Right lung (tissue), 2 donors: ENCODE measurements at regions not wholly inside any gene's neighbourhood (a gene's known extent, or its start where the extent isn't known, plus 50 kb on each side); places are given as distances from the start of the nearest gene placed in this dataset.
"Not testable (repeated sequence)": the region's sequence is repeated elsewhere in the genome, so short reads cannot be mapped to it uniquely, and the experiment has no call there.

ENCODE experiments used
- DNase-seq, 2 donors: peaks; one replicate each; pipeline ENCODE4 v3.0.0-alpha.2; 2013

- DNase-seq = no peak
Observed at GRCh38 chr7:52269669-52270068, 765.8 kb upstream of the POM121L12 start.

GRCh38 chr7:52261057-52261456, 774.4 kb upstream of the POM121L12 start:
- DNase-seq = no peak

GRCh38 chr7:52260046-52260665, 775.3 kb upstream of the POM121L12 start:
- peak in 1 of 2 donors; percentile 9 for DNase-seq

GRCh38 chr7:52257890-52258289, 777.5 kb upstream of the POM121L12 start:
- peak in 1 of 2 donors; percentile 13 for DNase-seq

- no peak for DNase-seq
Observed at GRCh38 chr7:52254396-52255010, 780.9 kb upstream of the POM121L12 start.

- no peak for DNase-seq
Observed at GRCh38 chr7:52253953-52254352, 781.5 kb upstream of the POM121L12 start.

GRCh38 chr7:52249741-52250140, 785.7 kb upstream of the POM121L12 start:
- no peak for DNase-seq

- DNase-seq = no peak
Observed at GRCh38 chr7:52247518-52247917, 787.9 kb upstream of the POM121L12 start.

- DNase-seq = no peak
Observed at GRCh38 chr7:52243685-52244084, 791.7 kb upstream of the POM121L12 start.

- no peak for DNase-seq
Observed at GRCh38 chr7:52233248-52233647, 802.2 kb upstream of the POM121L12 start.

GRCh38 chr7:52211930-52212329, 823.5 kb upstream of the POM121L12 start:
- no peak for DNase-seq

GRCh38 chr7:52209614-52210013, 825.8 kb upstream of the POM121L12 start:
- peak; percentile 8 to 10 for DNase-seq

GRCh38 chr7:52197221-52197620, 838.2 kb upstream of the POM121L12 start:
- DNase-seq = peak; percentile 21

- DNase-seq = no peak
Observed at GRCh38 chr7:52195664-52196063, 839.8 kb upstream of the POM121L12 start.

GRCh38 chr7:52189153-52189778, 846.2 kb upstream of the POM121L12 start:
- DNase-seq = no peak

GRCh38 chr7:52184006-52184703, 851.3 kb upstream of the POM121L12 start:
- no peak for DNase-seq

- no peak for DNase-seq
Observed at GRCh38 chr7:52179934-52180333, 855.5 kb upstream of the POM121L12 start.

- DNase-seq = no peak
Observed at GRCh38 chr7:52168085-52168484, 851.5 kb upstream of the COBL start.

GRCh38 chr7:52163311-52163710, 846.7 kb upstream of the COBL start:
- no peak for DNase-seq

- DNase-seq = no peak
Observed at GRCh38 chr7:52161483-52161882, 844.9 kb upstream of the COBL start.

GRCh38 chr7:52159421-52159820, 842.8 kb upstream of the COBL start:
- not testable (repeated sequence) for DNase-seq

- DNase-seq = no peak
Observed at GRCh38 chr7:52154382-52154781, 837.8 kb upstream of the COBL start.

GRCh38 chr7:52151559-52151958, 835.0 kb upstream of the COBL start:
- DNase-seq = no peak
